22Rv1 (cell line): ENCODE measurements at regions not wholly inside any gene's neighbourhood (a gene's known extent, or its start where the extent isn't known, plus 50 kb on each side); places are given as distances from the start of the nearest gene placed in this dataset.

Experiments
- ZFX ChIP-seq: fragments of 450-650 bp; IDR thresholded peaks from 2 replicates; pipeline ENCODE4 v1.6.1; 2017; ENCODE audit warnings: antibody characterized with exemption, borderline replicate concordance
- TF ChIP-seq, protein P1 (sequence below): fragments of 450-650 bp; IDR thresholded peaks from 2 replicates; pipeline ENCODE4 v1.5.1; 2017; ENCODE audit warnings: mild to moderate bottlenecking

DNA sequence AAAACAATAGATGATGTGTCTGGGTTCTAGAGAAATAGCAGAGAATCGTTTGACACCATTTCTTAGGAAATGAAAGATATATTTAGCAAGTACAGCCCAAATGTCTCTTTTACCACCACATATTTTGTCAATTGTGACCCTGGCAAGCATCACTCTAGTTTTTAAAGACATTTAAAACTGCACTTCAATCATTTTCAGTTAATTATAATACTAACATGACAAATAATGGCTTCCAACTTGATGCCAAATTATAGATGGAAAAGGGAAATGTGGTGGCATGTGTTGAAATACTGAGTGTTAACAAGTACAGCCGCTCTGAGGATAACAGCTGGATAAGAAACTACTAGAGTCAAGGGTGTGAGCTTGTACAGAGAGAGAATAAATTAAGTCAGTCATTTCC lies 648.9 kb downstream of the FRK start:
- TF ChIP-seq, protein P1, sequence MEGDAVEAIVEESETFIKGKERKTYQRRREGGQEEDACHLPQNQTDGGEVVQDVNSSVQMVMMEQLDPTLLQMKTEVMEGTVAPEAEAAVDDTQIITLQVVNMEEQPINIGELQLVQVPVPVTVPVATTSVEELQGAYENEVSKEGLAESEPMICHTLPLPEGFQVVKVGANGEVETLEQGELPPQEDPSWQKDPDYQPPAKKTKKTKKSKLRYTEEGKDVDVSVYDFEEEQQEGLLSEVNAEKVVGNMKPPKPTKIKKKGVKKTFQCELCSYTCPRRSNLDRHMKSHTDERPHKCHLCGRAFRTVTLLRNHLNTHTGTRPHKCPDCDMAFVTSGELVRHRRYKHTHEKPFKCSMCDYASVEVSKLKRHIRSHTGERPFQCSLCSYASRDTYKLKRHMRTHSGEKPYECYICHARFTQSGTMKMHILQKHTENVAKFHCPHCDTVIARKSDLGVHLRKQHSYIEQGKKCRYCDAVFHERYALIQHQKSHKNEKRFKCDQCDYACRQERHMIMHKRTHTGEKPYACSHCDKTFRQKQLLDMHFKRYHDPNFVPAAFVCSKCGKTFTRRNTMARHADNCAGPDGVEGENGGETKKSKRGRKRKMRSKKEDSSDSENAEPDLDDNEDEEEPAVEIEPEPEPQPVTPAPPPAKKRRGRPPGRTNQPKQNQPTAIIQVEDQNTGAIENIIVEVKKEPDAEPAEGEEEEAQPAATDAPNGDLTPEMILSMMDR = no peak
- TF ChIP-seq ZFX = no peak
